Spinal cord (tissue), 9 donors: ENCODE measurements at regions not wholly inside any gene's neighbourhood (a gene's known extent, or its start where the extent isn't known, plus 50 kb on each side); places are given as distances from the start of the nearest gene placed in this dataset.

ENCODE experiments used
- DNase-seq, 6 donors: peaks; one replicate each; pipeline versions ENCODE4 v3.0.0 to v3.0.0-alpha.2; 2013 to 2015; ENCODE audit warnings: low spot score in 6 of 6, low read depth in 4 of 6
- H3K27ac ChIP-seq: one replicate; pipeline ENCODE4 v1.5.1; 2013; ENCODE audit warnings: low read depth, low read length, control low read depth
- H3K27me3 ChIP-seq: one replicate; pipeline ENCODE4 v1.6.1; 2013; ENCODE audit warnings: low read length; ENCODE audit not compliant: control insufficient read depth, insufficient read depth
- H3K36me3 ChIP-seq: one replicate; pipeline ENCODE4 v1.6.1; 2013; ENCODE audit warnings: low read length; ENCODE audit not compliant: control insufficient read depth, insufficient read depth
- H3K4me1 ChIP-seq: one replicate; pipeline ENCODE4 v1.6.1; 2013; ENCODE audit warnings: low read length; ENCODE audit not compliant: control insufficient read depth, insufficient read depth
- H3K4me3 ChIP-seq: one replicate; pipeline ENCODE4 v1.5.1; 2013; ENCODE audit warnings: low read depth, low read length, control low read depth
- H3K9me3 ChIP-seq: one replicate; pipeline ENCODE4 v1.6.1; 2013; ENCODE audit warnings: low read length; ENCODE audit not compliant: control insufficient read depth, insufficient read depth
- WGBS: methylation state at CpG from one replicate; pipeline ENCODE4 v1.1.5; 2013; ENCODE audit warnings: missing lambda C conversion rate; ENCODE audit not compliant: insufficient coverage; 5-methylcytosine and 5-hydroxymethylcytosine counted together
- donor health status: healthy.

- H3K4me1 ChIP-seq, result no peaks in the 10 kb centered on the region
- no peak overlapping the region for H3K4me3 ChIP-seq
- WGBS, result no CpG with 5 or more reads among the region's 1 CpG
- H3K36me3 ChIP-seq, result no peaks in the 10 kb centered on the region
- no peak overlapping the region for H3K27ac ChIP-seq
- DNase-seq, result no peak
- no peaks in the 10 kb centered on the region for H3K27me3 ChIP-seq
- H3K9me3 ChIP-seq, result no peaks in the 10 kb centered on the region
Observed at GRCh38 chr1:82268826-82269225, 468.1 kb downstream of the ADGRL2 start.

- Histone ChIP-seq H3K4me3 (no peak overlapping the region), H3K27ac (no peak overlapping the region), H3K27me3 (no peaks in the 10 kb centered on the region), H3K36me3 (no peaks in the 10 kb centered on the region), H3K4me1 (no peaks in the 10 kb centered on the region), H3K9me3 (no peaks in the 10 kb centered on the region)
- no peak for DNase-seq
- no CpG with 5 or more reads among the region's 1 CpG for WGBS
Observed at GRCh38 chr1:82266351-82266750, 465.6 kb downstream of the ADGRL2 start.

- DNase-seq, result no peak
- H3K4me1 ChIP-seq, result no peaks in the 10 kb centered on the region
- H3K4me3 ChIP-seq, result no peak overlapping the region
- H3K27me3 ChIP-seq, result no peaks in the 10 kb centered on the region
- no peaks in the 10 kb centered on the region for H3K36me3 ChIP-seq
- no peak overlapping the region for H3K27ac ChIP-seq
- H3K9me3 ChIP-seq, result no peaks in the 10 kb centered on the region
- WGBS, result 90% methylated on average over 2 of the region's 5 CpGs
Observed at GRCh38 chr1:82265436-82265835, 464.7 kb downstream of the ADGRL2 start.

GRCh38 chr1:82264802-82265201, 464.1 kb downstream of the ADGRL2 start:
- WGBS, result no CpG with 5 or more reads among the region's 3 CpGs
- no peaks in the 10 kb centered on the region for H3K9me3 ChIP-seq
- DNase-seq, result no peak
- no peak overlapping the region for H3K4me3 ChIP-seq
- H3K27ac ChIP-seq, result no peak overlapping the region
- H3K4me1 ChIP-seq, result no peaks in the 10 kb centered on the region
- H3K36me3 ChIP-seq, result no peaks in the 10 kb centered on the region
- no peaks in the 10 kb centered on the region for H3K27me3 ChIP-seq

GRCh38 chr1:82263396-82263795, 462.7 kb downstream of the ADGRL2 start:
- Histone ChIP-seq H3K27me3 (no peaks in the 10 kb centered on the region), H3K27ac (no peak overlapping the region), H3K4me3 (no peak overlapping the region), H3K36me3 (no peaks in the 10 kb centered on the region), H3K9me3 (no peaks in the 10 kb centered on the region), H3K4me1 (no peaks in the 10 kb centered on the region)
- DNase-seq, result peak in 1 of 6 donors; percentile 54
- WGBS, result no CpG with 5 or more reads among the region's 1 CpG

GRCh38 chr1:82260666-82261065, 459.9 kb downstream of the ADGRL2 start:
- WGBS, result no CpG with 5 or more reads among the region's 1 CpG
- no peak for DNase-seq
- H3K9me3 ChIP-seq, result no peaks in the 10 kb centered on the region
- no peaks in the 10 kb centered on the region for H3K36me3 ChIP-seq
- H3K27me3 ChIP-seq, result no peaks in the 10 kb centered on the region
- no peak overlapping the region for H3K4me3 ChIP-seq
- H3K4me1 ChIP-seq, result no peaks in the 10 kb centered on the region
- H3K27ac ChIP-seq, result no peak overlapping the region

- Histone ChIP-seq H3K9me3 (no peaks in the 10 kb centered on the region), H3K36me3 (no peaks in the 10 kb centered on the region), H3K27me3 (no peaks in the 10 kb centered on the region), H3K4me1 (no peaks in the 10 kb centered on the region), H3K27ac (no peak overlapping the region), H3K4me3 (no peak overlapping the region)
- no peak for DNase-seq
- no CpG with 5 or more reads among the region's 1 CpG for WGBS
Observed at GRCh38 chr1:82260051-82260450, 459.3 kb downstream of the ADGRL2 start.

- H3K27ac ChIP-seq, result no peak overlapping the region
- no peak for DNase-seq
- H3K4me3 ChIP-seq, result no peak overlapping the region
- no peaks in the 10 kb centered on the region for H3K9me3 ChIP-seq
- H3K4me1 ChIP-seq, result no peaks in the 10 kb centered on the region
- H3K36me3 ChIP-seq, result no peaks in the 10 kb centered on the region
- WGBS, result no CpG with 5 or more reads among the region's 5 CpGs
- no peaks in the 10 kb centered on the region for H3K27me3 ChIP-seq
Observed at GRCh38 chr1:82258887-82259286, 458.2 kb downstream of the ADGRL2 start.

GRCh38 chr1:82246050-82246449, 445.3 kb downstream of the ADGRL2 start:
- no peaks in the 10 kb centered on the region for H3K4me1 ChIP-seq
- DNase-seq, result no peak
- H3K36me3 ChIP-seq, result no peaks in the 10 kb centered on the region
- no peak overlapping the region for H3K4me3 ChIP-seq
- no peak overlapping the region for H3K27ac ChIP-seq
- H3K27me3 ChIP-seq, result no peaks in the 10 kb centered on the region
- 67% methylated on average over 1 of the region's 3 CpGs for WGBS
- peaks cover 5% of the 10 kb centered on the region for H3K9me3 ChIP-seq

GRCh38 chr1:82245345-82246014, 444.7 kb downstream of the ADGRL2 start:
- no peaks in the 10 kb centered on the region for H3K4me1 ChIP-seq
- H3K27ac ChIP-seq, result no peak overlapping the region
- peaks cover 5% of the 10 kb centered on the region for H3K9me3 ChIP-seq
- 84% methylated on average over 5 of the region's 7 CpGs for WGBS
- H3K27me3 ChIP-seq, result no peaks in the 10 kb centered on the region
- H3K36me3 ChIP-seq, result no peaks in the 10 kb centered on the region
- no peak overlapping the region for H3K4me3 ChIP-seq
- no peak for DNase-seq
